Endodermal cell (in vitro differentiated cells): ENCODE measurements at regions not wholly inside any gene's neighbourhood (a gene's known extent, or its start where the extent isn't known, plus 50 kb on each side); places are given as distances from the start of the nearest gene placed in this dataset.

ENCODE experiments used
- DNase-seq: peaks from one replicate; pipeline ENCODE4 v3.0.0-alpha.2; 2017
- H3K27ac ChIP-seq: 2 replicates; pipeline ENCODE4 v1.5.1; 2013; ENCODE audit warnings: mild to moderate bottlenecking, low read depth, low read length, moderate library complexity
- H3K27me3 ChIP-seq: 2 replicates; pipeline ENCODE4 v1.6.1; 2013; ENCODE audit warnings: mild to moderate bottlenecking, low read length, moderate library complexity; ENCODE audit not compliant: insufficient read depth, control insufficient read depth, poor library complexity, severe bottlenecking
- H3K36me3 ChIP-seq: 2 replicates; pipeline ENCODE4 v1.7.0; 2013; ENCODE audit warnings: mild to moderate bottlenecking, low read length, moderate library complexity; ENCODE audit not compliant: control insufficient read depth, insufficient read depth
- H3K4me1 ChIP-seq: one replicate; pipeline ENCODE4 v1.7.0; 2013; ENCODE audit warnings: low read length; ENCODE audit not compliant: control insufficient read depth, insufficient read depth
- H3K4me3 ChIP-seq: 2 replicates; pipeline ENCODE4 v1.5.1; 2013; ENCODE audit warnings: mild to moderate bottlenecking, low read length, moderate library complexity
- H3K9ac ChIP-seq: 2 replicates; pipeline ENCODE4 v1.6.1; 2013; ENCODE audit warnings: mild to moderate bottlenecking, low read length, moderate library complexity; ENCODE audit not compliant: poor library complexity, severe bottlenecking; ENCODE audit errors: extremely low read depth
- H3K9me3 ChIP-seq: 2 replicates; pipeline ENCODE4 v1.6.1; 2013; ENCODE audit warnings: mild to moderate bottlenecking, low read length, moderate library complexity; ENCODE audit not compliant: control insufficient read depth
- H3K27ac Mint-ChIP-seq: 2 replicates; pipeline ENCODE4 v1.8.0; 2020; ENCODE audit warnings: mixed read lengths
- H3K27me3 Mint-ChIP-seq: 2 replicates; pipeline ENCODE4 v1.8.0; 2021; ENCODE audit warnings: mild to moderate bottlenecking, mixed read lengths; ENCODE audit not compliant: insufficient read depth
- H3K36me3 Mint-ChIP-seq: 2 replicates; pipeline ENCODE4 v1.8.0; 2020; ENCODE audit warnings: low read depth, mixed read lengths
- H3K4me1 Mint-ChIP-seq: 2 replicates; pipeline ENCODE4 v1.8.0; 2020; ENCODE audit warnings: mixed read lengths
- H3K4me3 Mint-ChIP-seq: 2 replicates; pipeline ENCODE4 v1.8.0; 2020; ENCODE audit warnings: mild to moderate bottlenecking, moderate library complexity, mixed read lengths
- H3K9me3 Mint-ChIP-seq: 2 replicates; pipeline ENCODE4 v1.8.0; 2020; ENCODE audit warnings: mild to moderate bottlenecking, mixed read lengths
- CTCF ChIP-seq: fragments of 200-600 bp; sonication (generic); conservative IDR thresholded peaks from 2 replicates; pipeline ENCODE4 v1.5.0; 2021; ENCODE audit warnings: antibody characterized with exemption, mild to moderate bottlenecking
- WGBS, 2 experiments: methylation state at CpG; one replicate each; pipeline versions ENCODE4 v1.1.5 to v1.1.7; 2013; ENCODE audit warnings: missing lambda C conversion rate in 2 of 2, mixed read lengths in 1 of 2; ENCODE audit not compliant: insufficient coverage in 1 of 2, insufficient read length in 1 of 2; 5-methylcytosine and 5-hydroxymethylcytosine counted together

- Histone ChIP-seq H3K9ac (no peak overlapping the region), H3K36me3 (no peaks in the 10 kb centered on the region), H3K4me3 (no peak overlapping the region), H3K27me3 (no peaks in the 10 kb centered on the region), H3K27ac (no peak overlapping the region), H3K4me1 (no peaks in the 10 kb centered on the region), H3K9me3 (no peaks in the 10 kb centered on the region)
- Mint-ChIP-seq H3K27me3 (no peaks in the 10 kb centered on the region), H3K4me3 (no peak overlapping the region), H3K36me3 (no peaks in the 10 kb centered on the region), H3K9me3 (no peaks in the 10 kb centered on the region), H3K27ac (no peak overlapping the region), H3K4me1 (no peaks in the 10 kb centered on the region)
- WGBS, 2 experiments = 63 to 73% methylated on average over 1 of the region's 1 CpG
- no peak for DNase-seq
- TF ChIP-seq CTCF = no peak
These were observed 264.0 kb downstream of the ADGRL2 start for GRCh38 chr1:82064691-82065090.

GRCh38 chr1:82062206-82062605 is 261.5 kb downstream of the ADGRL2 start:
- Histone ChIP-seq H3K9ac (no peak overlapping the region), H3K36me3 (no peaks in the 10 kb centered on the region), H3K4me3 (no peak overlapping the region), H3K9me3 (no peaks in the 10 kb centered on the region), H3K4me1 (no peaks in the 10 kb centered on the region), H3K27me3 (no peaks in the 10 kb centered on the region), H3K27ac (no peak overlapping the region)
- no peak for TF ChIP-seq CTCF
- H3K4me3 Mint-ChIP-seq = no peak overlapping the region
- DNase-seq = no peak
- no peaks in the 10 kb centered on the region for H3K9me3 Mint-ChIP-seq
- H3K27ac Mint-ChIP-seq = no peak overlapping the region
- H3K36me3 Mint-ChIP-seq = no peaks in the 10 kb centered on the region
- 95 to 100% methylated on average over 1 to 2 of the region's 2 CpGs for WGBS, 2 experiments
- no peaks in the 10 kb centered on the region for H3K27me3 Mint-ChIP-seq
- H3K4me1 Mint-ChIP-seq = no peaks in the 10 kb centered on the region

- Mint-ChIP-seq H3K36me3 (no peaks in the 10 kb centered on the region), H3K27ac (no peak overlapping the region), H3K27me3 (peaks cover 2% of the 10 kb centered on the region), H3K4me3 (no peak overlapping the region), H3K4me1 (no peaks in the 10 kb centered on the region), H3K9me3 (no peaks in the 10 kb centered on the region)
- Histone ChIP-seq H3K27me3 (no peaks in the 10 kb centered on the region), H3K4me3 (no peak overlapping the region), H3K9ac (no peak overlapping the region), H3K9me3 (no peaks in the 10 kb centered on the region), H3K36me3 (no peaks in the 10 kb centered on the region), H3K27ac (no peak overlapping the region), H3K4me1 (no peaks in the 10 kb centered on the region)
- WGBS, 2 experiments = 67 to 85% methylated on average over 1 to 3 of the region's 3 CpGs
- DNase-seq = no peak
- no peak for TF ChIP-seq CTCF
These were observed 259.2 kb downstream of the ADGRL2 start for GRCh38 chr1:82059959-82060358.
